Stomach (tissue), 4 donors: ENCODE measurements at regions not wholly inside any gene's neighbourhood (a gene's known extent, or its start where the extent isn't known, plus 50 kb on each side); places are given as distances from the start of the nearest gene placed in this dataset.

ENCODE experiments used
- EP300 ChIP-seq: sonication (generic); formaldehyde crosslinking; IDR thresholded peaks from one replicate; pipeline ENCODE4 v1.6.1; 2017; ENCODE audit warnings: antibody characterized with exemption
- POLR2A ChIP-seq, 4 donors: fragments of 450-650 bp; IDR thresholded peaks; one replicate each; pipeline ENCODE4 v1.6.1; 2016; ENCODE audit warnings: antibody characterized with exemption in 4 of 4, control low read depth in 2 of 4, mild to moderate bottlenecking in 1 of 4, moderate library complexity in 1 of 4
- POLR2AphosphoS5 ChIP-seq, 3 donors: sonication (generic); formaldehyde crosslinking; IDR thresholded peaks; one replicate each; pipeline ENCODE4 v1.6.1; 2016; ENCODE audit warnings: antibody characterized with exemption in 3 of 3
- TF ChIP-seq, protein P1 (sequence below), 7 experiments: fragments of 450-650 bp in 4 of 7; fragments of 200-600 bp in 3 of 7; sonication (generic) in 3 of 7; IDR thresholded peaks; one replicate each; pipeline ENCODE4 v1.5.1; 2016 to 2019; ENCODE audit warnings: antibody characterized with exemption in 7 of 7, control low read depth in 2 of 7, mild to moderate bottlenecking in 1 of 7

DNA sequence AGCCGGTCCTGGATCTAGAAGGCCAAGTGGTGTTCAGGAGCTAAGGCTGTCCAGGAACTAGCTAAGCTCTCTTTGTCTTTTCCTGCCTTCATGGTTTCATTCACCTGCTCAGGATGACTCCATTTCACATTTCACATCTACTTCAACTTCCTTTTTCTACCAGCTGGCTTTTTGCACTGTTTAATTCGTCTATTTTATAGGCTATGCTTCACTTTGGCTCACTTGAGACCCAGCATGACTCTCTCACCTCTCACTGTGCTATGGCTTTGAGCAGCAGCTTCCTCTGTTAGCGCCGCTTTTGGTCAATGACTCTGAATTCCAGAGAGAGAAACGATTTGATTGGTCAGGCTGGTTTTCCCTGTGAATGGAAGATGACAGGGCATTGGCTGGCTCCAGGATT is 213.5 kb upstream of the CLNK start:
- TF ChIP-seq, protein P1, sequence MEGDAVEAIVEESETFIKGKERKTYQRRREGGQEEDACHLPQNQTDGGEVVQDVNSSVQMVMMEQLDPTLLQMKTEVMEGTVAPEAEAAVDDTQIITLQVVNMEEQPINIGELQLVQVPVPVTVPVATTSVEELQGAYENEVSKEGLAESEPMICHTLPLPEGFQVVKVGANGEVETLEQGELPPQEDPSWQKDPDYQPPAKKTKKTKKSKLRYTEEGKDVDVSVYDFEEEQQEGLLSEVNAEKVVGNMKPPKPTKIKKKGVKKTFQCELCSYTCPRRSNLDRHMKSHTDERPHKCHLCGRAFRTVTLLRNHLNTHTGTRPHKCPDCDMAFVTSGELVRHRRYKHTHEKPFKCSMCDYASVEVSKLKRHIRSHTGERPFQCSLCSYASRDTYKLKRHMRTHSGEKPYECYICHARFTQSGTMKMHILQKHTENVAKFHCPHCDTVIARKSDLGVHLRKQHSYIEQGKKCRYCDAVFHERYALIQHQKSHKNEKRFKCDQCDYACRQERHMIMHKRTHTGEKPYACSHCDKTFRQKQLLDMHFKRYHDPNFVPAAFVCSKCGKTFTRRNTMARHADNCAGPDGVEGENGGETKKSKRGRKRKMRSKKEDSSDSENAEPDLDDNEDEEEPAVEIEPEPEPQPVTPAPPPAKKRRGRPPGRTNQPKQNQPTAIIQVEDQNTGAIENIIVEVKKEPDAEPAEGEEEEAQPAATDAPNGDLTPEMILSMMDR (IDR thresholded peaks at IDR 0.05), result no peak
- no peak for TF ChIP-seq POLR2A (IDR thresholded peaks at IDR 0.05)
- no peak for TF ChIP-seq EP300
- no peak for TF ChIP-seq POLR2AphosphoS5 (IDR thresholded peaks at IDR 0.05)
